Activated T-cell treated with anti-CD3 and anti-CD28 coated beads, Interleukin-2, amount 50 U/mL, for 24 hours (primary cell): ENCODE measurements at regions not wholly inside any gene's neighbourhood (a gene's known extent, or its start where the extent isn't known, plus 50 kb on each side); places are given as distances from the start of the nearest gene placed in this dataset.

Source experiments
- DNase-seq: peaks from one replicate; pipeline ENCODE4 v3.0.0-alpha.2; 2020
- H3K27ac Mint-ChIP-seq: 2 replicates; pipeline ENCODE4 v1.8.0; 2020; ENCODE audit warnings: mild to moderate bottlenecking, mixed read lengths
- H3K27me3 Mint-ChIP-seq: 2 replicates; pipeline ENCODE4 v1.8.0; 2020; ENCODE audit warnings: mixed read lengths
- H3K36me3 Mint-ChIP-seq: 2 replicates; pipeline ENCODE4 v1.8.0; 2020; ENCODE audit warnings: low read depth, mixed read lengths
- H3K4me1 Mint-ChIP-seq: 2 replicates; pipeline ENCODE4 v1.8.0; 2020; ENCODE audit warnings: low read depth, mixed read lengths
- H3K4me3 Mint-ChIP-seq: 2 replicates; pipeline ENCODE4 v1.8.0; 2020; ENCODE audit warnings: mild to moderate bottlenecking, moderate library complexity, mixed read lengths
- H3K9me3 Mint-ChIP-seq: 2 replicates; pipeline ENCODE4 v1.8.0; 2020; ENCODE audit warnings: mixed read lengths

GRCh38 chr5:97528941-97529340 lies 345.9 kb upstream of the RIOK2 start:
- Mint-ChIP-seq H3K4me1 (no peaks in the 10 kb centered on the region), H3K36me3 (no peaks in the 10 kb centered on the region), H3K27ac (no peak overlapping the region), H3K9me3 (peaks cover 3% of the 10 kb centered on the region), H3K4me3 (no peak overlapping the region), H3K27me3 (no peaks in the 10 kb centered on the region)
- no peak for DNase-seq

- no peaks in the 10 kb centered on the region for H3K4me1 Mint-ChIP-seq
- H3K27me3 Mint-ChIP-seq, result no peaks in the 10 kb centered on the region
- H3K4me3 Mint-ChIP-seq, result no peak overlapping the region
- H3K9me3 Mint-ChIP-seq, result peaks cover 3% of the 10 kb centered on the region
- no peaks in the 10 kb centered on the region for H3K36me3 Mint-ChIP-seq
- no peak overlapping the region for H3K27ac Mint-ChIP-seq
- DNase-seq, result no peak
Observed at GRCh38 chr5:97529354-97529985, 346.4 kb upstream of the RIOK2 start.

DNA sequence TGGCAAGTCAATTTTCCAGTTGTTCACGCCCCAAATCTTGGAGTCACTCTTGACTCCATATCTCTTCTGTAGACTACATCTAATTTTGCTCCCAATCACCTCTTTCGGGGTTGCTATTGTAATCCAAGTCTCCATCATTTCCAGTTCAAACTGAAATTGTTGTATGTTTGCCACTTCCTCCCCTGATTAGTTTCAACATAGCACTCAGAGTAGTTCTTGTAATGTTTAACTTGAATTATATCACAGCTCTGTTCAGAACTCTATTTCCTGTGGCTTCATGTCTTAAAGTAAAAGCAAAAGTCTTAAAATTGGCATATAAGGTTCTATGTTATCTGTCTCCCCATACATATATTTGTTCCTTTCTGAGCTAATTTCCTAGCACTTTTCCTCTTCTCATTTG lies 348.5 kb upstream of the RIOK2 start:
- H3K27ac Mint-ChIP-seq, result no peak overlapping the region
- no peaks in the 10 kb centered on the region for H3K9me3 Mint-ChIP-seq
- DNase-seq, result no peak
- no peaks in the 10 kb centered on the region for H3K36me3 Mint-ChIP-seq
- no peaks in the 10 kb centered on the region for H3K4me1 Mint-ChIP-seq
- H3K27me3 Mint-ChIP-seq, result no peaks in the 10 kb centered on the region
- no peak overlapping the region for H3K4me3 Mint-ChIP-seq

- H3K4me3 Mint-ChIP-seq, result no peak overlapping the region
- DNase-seq, result no peak
- no peaks in the 10 kb centered on the region for H3K27me3 Mint-ChIP-seq
- H3K36me3 Mint-ChIP-seq, result no peaks in the 10 kb centered on the region
- no peaks in the 10 kb centered on the region for H3K9me3 Mint-ChIP-seq
- no peaks in the 10 kb centered on the region for H3K4me1 Mint-ChIP-seq
- H3K27ac Mint-ChIP-seq, result no peak overlapping the region
Observed at GRCh38 chr5:97534166-97534565, 351.1 kb upstream of the RIOK2 start.

- no peak overlapping the region for H3K4me3 Mint-ChIP-seq
- no peak for DNase-seq
- H3K4me1 Mint-ChIP-seq, result no peaks in the 10 kb centered on the region
- H3K27ac Mint-ChIP-seq, result no peak overlapping the region
- H3K9me3 Mint-ChIP-seq, result no peaks in the 10 kb centered on the region
- no peaks in the 10 kb centered on the region for H3K27me3 Mint-ChIP-seq
- H3K36me3 Mint-ChIP-seq, result no peaks in the 10 kb centered on the region
Observed at GRCh38 chr5:97536683-97537082, 353.6 kb upstream of the RIOK2 start.

GRCh38 chr5:97538912-97539311 lies 355.9 kb upstream of the RIOK2 start:
- no peak overlapping the region for H3K27ac Mint-ChIP-seq

GRCh38 chr5:97541864-97542263 lies 358.8 kb upstream of the RIOK2 start:
- H3K36me3 Mint-ChIP-seq, result no peaks in the 10 kb centered on the region
- DNase-seq, result no peak
- H3K9me3 Mint-ChIP-seq, result no peaks in the 10 kb centered on the region
- no peaks in the 10 kb centered on the region for H3K27me3 Mint-ChIP-seq
- H3K27ac Mint-ChIP-seq, result no peak overlapping the region
- H3K4me1 Mint-ChIP-seq, result peaks cover 4% of the 10 kb centered on the region
- no peak overlapping the region for H3K4me3 Mint-ChIP-seq

More at GRCh38 chr5:97538912-97539311, 355.9 kb upstream of the RIOK2 start:
- no peak overlapping the region for H3K4me3 Mint-ChIP-seq
- no peaks in the 10 kb centered on the region for H3K27me3 Mint-ChIP-seq
- no peak for DNase-seq
- H3K4me1 Mint-ChIP-seq, result no peaks in the 10 kb centered on the region
- H3K36me3 Mint-ChIP-seq, result no peaks in the 10 kb centered on the region
- no peaks in the 10 kb centered on the region for H3K9me3 Mint-ChIP-seq

- DNase-seq, result no peak
- no peaks in the 10 kb centered on the region for H3K27me3 Mint-ChIP-seq
- no peak overlapping the region for H3K27ac Mint-ChIP-seq
- no peak overlapping the region for H3K4me3 Mint-ChIP-seq
- no peaks in the 10 kb centered on the region for H3K9me3 Mint-ChIP-seq
- H3K4me1 Mint-ChIP-seq, result peaks cover 8% of the 10 kb centered on the region
- no peaks in the 10 kb centered on the region for H3K36me3 Mint-ChIP-seq
Observed at GRCh38 chr5:97542469-97542868, 359.4 kb upstream of the RIOK2 start.

GRCh38 chr5:97543166-97543565 lies 360.1 kb upstream of the RIOK2 start:
- Mint-ChIP-seq H3K9me3 (no peaks in the 10 kb centered on the region), H3K27me3 (no peaks in the 10 kb centered on the region), H3K36me3 (no peaks in the 10 kb centered on the region), H3K4me1 (peaks cover 12% of the 10 kb centered on the region), H3K27ac (no peak overlapping the region), H3K4me3 (no peak overlapping the region)
- no peak for DNase-seq

GRCh38 chr5:97544240-97544639 lies 361.2 kb upstream of the RIOK2 start:
- no peak for DNase-seq
- Mint-ChIP-seq H3K27me3 (no peaks in the 10 kb centered on the region), H3K9me3 (no peaks in the 10 kb centered on the region), H3K4me1 (peaks cover 18% of the 10 kb centered on the region), H3K36me3 (no peaks in the 10 kb centered on the region), H3K27ac (no peak overlapping the region), H3K4me3 (no peak overlapping the region)

DNA sequence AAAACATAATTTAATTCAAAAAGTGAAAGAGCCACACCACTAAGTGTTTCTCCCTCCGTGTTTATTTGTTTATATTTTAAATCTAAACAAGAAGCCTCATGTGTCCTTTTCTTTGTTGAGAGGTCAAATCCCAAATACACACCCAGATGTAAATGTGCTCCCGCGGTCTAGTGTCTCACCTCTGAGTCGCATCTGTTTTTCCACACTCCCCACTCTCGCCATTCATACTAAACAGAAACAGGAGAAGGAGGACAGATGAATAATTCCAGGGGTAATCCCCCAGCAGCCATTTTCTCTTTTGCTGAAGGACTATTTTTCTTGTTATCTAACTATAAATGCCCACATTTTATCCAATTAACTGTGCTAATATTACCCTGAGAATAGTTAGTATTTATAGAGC lies 361.6 kb upstream of the RIOK2 start:
- Mint-ChIP-seq H3K27me3 (no peaks in the 10 kb centered on the region), H3K27ac (no peak overlapping the region), H3K36me3 (no peaks in the 10 kb centered on the region), H3K4me3 (no peak overlapping the region), H3K9me3 (no peaks in the 10 kb centered on the region), H3K4me1 (peaks cover 18% of the 10 kb centered on the region)
- no peak for DNase-seq

DNA sequence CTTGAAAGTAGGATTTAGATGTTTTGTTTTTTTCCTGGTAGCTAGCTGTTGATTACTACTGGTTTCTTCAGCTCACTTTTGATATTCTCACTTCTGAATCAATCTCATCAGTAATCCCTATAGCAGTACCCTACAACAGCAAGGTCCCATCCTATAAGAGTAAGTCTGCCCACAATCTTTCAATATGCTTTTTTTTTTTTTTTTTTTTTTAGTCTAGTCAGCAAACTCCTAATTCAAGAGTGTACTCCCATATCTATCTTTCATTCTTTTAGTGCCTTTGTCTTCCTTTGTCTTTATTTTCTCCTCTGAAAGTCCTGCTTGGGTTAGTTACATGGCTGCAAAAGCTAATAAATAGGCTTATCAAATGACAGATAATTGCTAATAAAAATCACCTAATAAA lies 362.4 kb upstream of the RIOK2 start:
- no peak for DNase-seq
- peaks cover 18% of the 10 kb centered on the region for H3K4me1 Mint-ChIP-seq
- no peaks in the 10 kb centered on the region for H3K36me3 Mint-ChIP-seq
- H3K27ac Mint-ChIP-seq, result no peak overlapping the region
- H3K27me3 Mint-ChIP-seq, result no peaks in the 10 kb centered on the region
- no peaks in the 10 kb centered on the region for H3K9me3 Mint-ChIP-seq
- no peak overlapping the region for H3K4me3 Mint-ChIP-seq

DNA sequence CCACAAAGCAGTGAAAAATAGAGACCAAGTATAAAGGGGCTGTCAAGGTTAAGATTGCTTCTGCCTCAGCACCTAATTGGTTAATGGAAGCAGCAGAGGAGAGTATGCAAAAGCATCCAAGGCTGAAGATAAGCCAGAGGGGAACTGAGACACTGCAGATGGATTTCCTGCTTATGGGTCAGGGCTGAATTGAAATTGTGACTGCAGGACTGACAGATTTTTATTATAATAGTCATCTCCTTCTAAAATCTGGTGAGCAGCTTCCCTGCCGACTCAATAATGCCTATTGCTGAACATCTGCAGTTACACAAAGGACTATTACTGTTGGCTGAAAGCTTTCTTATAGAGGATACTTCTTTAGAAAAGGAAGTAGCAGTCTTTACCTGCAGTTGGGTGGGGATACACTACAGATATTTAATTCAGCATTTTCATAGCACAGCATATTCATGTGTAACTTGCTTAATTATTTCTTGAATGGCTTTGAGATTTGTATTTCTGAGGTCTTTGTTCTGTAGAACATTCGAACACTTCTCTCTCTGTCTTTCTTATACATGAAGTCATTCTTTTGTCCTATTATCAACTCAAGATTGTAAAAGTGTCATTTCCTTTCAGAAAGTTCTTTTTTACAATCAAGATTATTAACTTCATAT lies 363.0 kb upstream of the RIOK2 start:
- no peak for DNase-seq

DNA sequence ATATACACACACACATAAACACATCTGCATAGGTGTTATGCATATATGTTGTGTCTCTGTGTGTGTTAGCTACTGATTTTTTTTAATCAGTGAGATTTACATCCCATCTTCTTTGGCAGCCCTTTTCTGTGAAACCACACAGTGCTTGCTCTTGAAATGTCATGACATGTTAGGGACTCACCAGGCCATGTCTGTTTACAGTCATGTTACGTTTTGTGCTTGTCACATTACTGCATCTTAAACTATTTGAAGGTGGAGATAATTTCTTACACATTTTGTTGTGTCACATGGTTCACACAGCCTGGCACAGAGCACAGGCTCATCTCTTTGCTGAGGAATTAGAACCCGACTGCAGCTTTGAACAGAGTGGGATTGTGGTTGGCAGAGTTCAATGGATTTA lies 364.4 kb upstream of the RIOK2 start:
- H3K4me1 Mint-ChIP-seq, result peaks cover 19% of the 10 kb centered on the region
- H3K9me3 Mint-ChIP-seq, result no peaks in the 10 kb centered on the region
- H3K4me3 Mint-ChIP-seq, result no peak overlapping the region
- H3K36me3 Mint-ChIP-seq, result no peaks in the 10 kb centered on the region
- DNase-seq, result no peak
- H3K27me3 Mint-ChIP-seq, result no peaks in the 10 kb centered on the region
- no peak overlapping the region for H3K27ac Mint-ChIP-seq

More for the DNA sequence above, 363.0 kb upstream of the RIOK2 start:
- no peaks in the 10 kb centered on the region for H3K36me3 Mint-ChIP-seq
- H3K27ac Mint-ChIP-seq, result no peak overlapping the region
- H3K27me3 Mint-ChIP-seq, result no peaks in the 10 kb centered on the region
- H3K4me1 Mint-ChIP-seq, result peaks cover 19% of the 10 kb centered on the region
- H3K4me3 Mint-ChIP-seq, result no peak overlapping the region
- no peaks in the 10 kb centered on the region for H3K9me3 Mint-ChIP-seq

- H3K27ac Mint-ChIP-seq, result peak overlapping the region; percentile 3
- no peaks in the 10 kb centered on the region for H3K36me3 Mint-ChIP-seq
- H3K9me3 Mint-ChIP-seq, result no peaks in the 10 kb centered on the region
- H3K4me3 Mint-ChIP-seq, result no peak overlapping the region
- no peaks in the 10 kb centered on the region for H3K27me3 Mint-ChIP-seq
- no peak for DNase-seq
- peaks cover 19% of the 10 kb centered on the region for H3K4me1 Mint-ChIP-seq
Observed at GRCh38 chr5:97547999-97548738, 365.1 kb upstream of the RIOK2 start.
